ENCODE measurements at regions not wholly inside any gene's neighbourhood (a gene's known extent, or its start where the extent isn't known, plus 50 kb on each side); places are given as distances from the start of the nearest gene placed in this dataset.

- TF ChIP-seq EZH2phosphoT487 (conservative IDR thresholded peaks at IDR 0.05; ENCODE audit: low read length), result no peak
- TF ChIP-seq CTCF (IDR thresholded peaks at IDR 0.05; ENCODE audit: insufficient read depth, low read length, poor library complexity, severe bottlenecking), result no peak
Observed at GRCh38 chr17:70862295-70862694, 693.0 kb downstream of the KCNJ2 start.
